ENCODE measurements at regions not wholly inside any gene's neighbourhood (a gene's known extent, or its start where the extent isn't known, plus 50 kb on each side); places are given as distances from the start of the nearest gene placed in this dataset.
A peak's percentile ranks its signal among the peaks of the same experiment; 100 is the strongest.

DNA sequence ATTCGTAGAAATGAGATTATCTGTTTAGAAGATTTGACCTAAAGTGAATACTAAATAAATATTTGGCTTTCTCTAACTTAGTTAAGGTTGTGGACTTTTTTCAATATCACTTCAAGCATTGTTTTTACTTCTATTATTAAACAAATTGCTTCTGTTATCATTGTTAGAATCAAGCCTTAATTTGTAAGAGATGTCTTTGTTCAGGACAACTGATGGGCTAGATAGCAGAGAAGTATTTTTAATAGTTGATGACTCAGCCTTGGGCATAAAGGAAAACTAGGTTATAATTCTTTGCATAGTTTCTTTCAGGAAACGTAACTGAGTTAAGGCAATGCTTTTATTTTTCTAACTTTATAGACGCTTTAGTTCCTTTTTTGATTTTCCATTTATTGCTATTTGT is 128.8 kb upstream of the SMIM30 start:
- ATAC-seq = peak; percentile 97
- TF ChIP-seq ZFP30 (CRISPR knock-in tag; IDR thresholded peaks at IDR 0.05) (no peak), ISL1 (CRISPR knock-in tag; IDR thresholded peaks at IDR 0.05) (peak; percentile 99)
- TF ChIP-seq, protein P1, sequence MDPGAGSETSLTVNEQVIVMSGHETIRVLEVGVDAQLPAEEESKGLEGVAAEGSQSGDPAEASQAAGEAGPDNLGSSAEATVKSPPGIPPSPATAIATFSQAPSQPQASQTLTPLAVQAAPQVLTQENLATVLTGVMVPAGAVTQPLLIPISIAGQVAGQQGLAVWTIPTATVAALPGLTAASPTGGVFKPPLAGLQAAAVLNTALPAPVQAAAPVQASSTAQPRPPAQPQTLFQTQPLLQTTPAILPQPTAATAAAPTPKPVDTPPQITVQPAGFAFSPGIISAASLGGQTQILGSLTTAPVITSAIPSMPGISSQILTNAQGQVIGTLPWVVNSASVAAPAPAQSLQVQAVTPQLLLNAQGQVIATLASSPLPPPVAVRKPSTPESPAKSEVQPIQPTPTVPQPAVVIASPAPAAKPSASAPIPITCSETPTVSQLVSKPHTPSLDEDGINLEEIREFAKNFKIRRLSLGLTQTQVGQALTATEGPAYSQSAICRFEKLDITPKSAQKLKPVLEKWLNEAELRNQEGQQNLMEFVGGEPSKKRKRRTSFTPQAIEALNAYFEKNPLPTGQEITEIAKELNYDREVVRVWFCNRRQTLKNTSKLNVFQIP (CRISPR knock-in tag; IDR thresholded peaks at IDR 0.05; ENCODE audit: borderline replicate concordance, low read depth) = peak; percentile 88; the same call in 1 of the 2 replicates

DNA sequence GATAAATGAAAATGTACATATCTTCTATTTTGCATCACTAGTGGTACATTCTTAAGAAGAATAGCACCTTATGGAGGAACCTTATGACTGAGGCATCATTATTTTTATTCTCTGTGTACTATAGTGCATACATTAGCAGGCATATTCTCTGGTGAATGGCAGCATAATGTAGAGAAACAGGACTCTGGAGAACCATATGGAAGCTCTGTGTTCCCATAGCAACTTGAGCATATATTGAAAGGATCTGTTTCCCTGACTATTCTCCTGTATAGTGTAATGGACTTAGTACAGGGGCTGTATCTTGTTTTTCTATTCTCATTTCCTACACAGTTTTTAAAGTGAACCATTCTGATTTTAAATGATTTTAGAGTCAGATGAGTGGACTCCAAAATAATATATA is 128.4 kb upstream of the SMIM30 start:
- peak; percentile 83 for ATAC-seq
- TF ChIP-seq ZNF565 (CRISPR knock-in tag; conservative IDR thresholded peaks at IDR 0.05; ENCODE audit: low read depth) = no peak
- no peak for TF ChIP-seq ZNF70 (CRISPR knock-in tag; IDR thresholded peaks at IDR 0.05)
- TF ChIP-seq ISL1 (CRISPR knock-in tag; IDR thresholded peaks at IDR 0.05) = no peak
- no peak for TF ChIP-seq SNAI2 (CRISPR knock-in tag; IDR thresholded peaks at IDR 0.05)
- TF ChIP-seq ZNF8 (CRISPR knock-in tag; IDR thresholded peaks at IDR 0.05) = no peak
- TF ChIP-seq BACH2 (CRISPR knock-in tag; IDR thresholded peaks at IDR 0.05; ENCODE audit: borderline replicate concordance) = no peak
- TF ChIP-seq, protein P2, sequence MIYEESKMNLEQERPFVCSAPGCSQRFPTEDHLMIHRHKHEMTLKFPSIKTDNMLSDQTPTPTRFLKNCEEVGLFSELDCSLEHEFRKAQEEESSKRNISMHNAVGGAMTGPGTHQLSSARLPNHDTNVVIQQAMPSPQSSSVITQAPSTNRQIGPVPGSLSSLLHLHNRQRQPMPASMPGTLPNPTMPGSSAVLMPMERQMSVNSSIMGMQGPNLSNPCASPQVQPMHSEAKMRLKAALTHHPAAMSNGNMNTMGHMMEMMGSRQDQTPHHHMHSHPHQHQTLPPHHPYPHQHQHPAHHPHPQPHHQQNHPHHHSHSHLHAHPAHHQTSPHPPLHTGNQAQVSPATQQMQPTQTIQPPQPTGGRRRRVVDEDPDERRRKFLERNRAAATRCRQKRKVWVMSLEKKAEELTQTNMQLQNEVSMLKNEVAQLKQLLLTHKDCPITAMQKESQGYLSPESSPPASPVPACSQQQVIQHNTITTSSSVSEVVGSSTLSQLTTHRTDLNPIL (CRISPR knock-in tag; IDR thresholded peaks at IDR 0.05; ENCODE audit: low read depth) = no peak
- no peak for TF ChIP-seq TOX (CRISPR knock-in tag; IDR thresholded peaks at IDR 0.05; ENCODE audit: borderline replicate concordance)
- no peak for TF ChIP-seq ESRRG (CRISPR knock-in tag; IDR thresholded peaks at IDR 0.05)
- TF ChIP-seq OSR1 (CRISPR knock-in tag; IDR thresholded peaks at IDR 0.05) = no peak
- TF ChIP-seq TCF4 (CRISPR knock-in tag; IDR thresholded peaks at IDR 0.05; ENCODE audit: borderline replicate concordance) = no peak
- TF ChIP-seq ZC3H10 (CRISPR knock-in tag; IDR thresholded peaks at IDR 0.05) = no peak
- no peak for TF ChIP-seq PPARA (CRISPR knock-in tag; IDR thresholded peaks at IDR 0.05; ENCODE audit: borderline replicate concordance)

DNA sequence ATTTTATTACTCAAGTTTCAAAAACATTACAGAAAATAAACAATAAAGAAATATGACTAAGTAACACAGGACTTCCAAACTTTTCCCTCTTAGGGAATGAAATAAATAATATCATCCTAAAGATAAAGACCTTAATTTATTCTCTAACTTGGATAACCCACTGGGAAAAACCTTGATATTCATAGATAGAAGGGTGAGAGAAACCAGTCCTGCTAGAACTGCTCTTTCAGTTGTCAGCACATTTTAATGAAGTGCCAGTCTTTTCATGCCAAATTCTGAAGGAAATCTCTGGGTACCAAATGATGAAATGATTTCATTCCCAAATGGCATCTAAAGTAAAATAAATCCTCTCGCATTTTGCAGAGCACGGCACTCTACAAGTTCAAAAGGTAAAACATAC is 114.5 kb upstream of the SMIM30 start:
- ATAC-seq = no peak
- TF ChIP-seq ZNF70 (CRISPR knock-in tag; IDR thresholded peaks at IDR 0.05) (no peak), ISL1 (CRISPR knock-in tag; IDR thresholded peaks at IDR 0.05) (peak; percentile 91)

- TF ChIP-seq TOX (CRISPR knock-in tag; IDR thresholded peaks at IDR 0.05; ENCODE audit: borderline replicate concordance) (no peak), PPARA (CRISPR knock-in tag; IDR thresholded peaks at IDR 0.05; ENCODE audit: borderline replicate concordance) (no peak), RARB (CRISPR knock-in tag; IDR thresholded peaks at IDR 0.05) (no peak), ISL1 (CRISPR knock-in tag; IDR thresholded peaks at IDR 0.05) (no peak), ZNF565 (CRISPR knock-in tag; conservative IDR thresholded peaks at IDR 0.05; ENCODE audit: low read depth) (no peak), SNAI2 (CRISPR knock-in tag; IDR thresholded peaks at IDR 0.05) (no peak), ZFP30 (CRISPR knock-in tag; IDR thresholded peaks at IDR 0.05) (no peak), OSR1 (CRISPR knock-in tag; IDR thresholded peaks at IDR 0.05) (no peak), ZFP3 (CRISPR knock-in tag; IDR thresholded peaks at IDR 0.05) (no peak), TCF4 (CRISPR knock-in tag; IDR thresholded peaks at IDR 0.05; ENCODE audit: borderline replicate concordance) (no peak), ESRRG (CRISPR knock-in tag; IDR thresholded peaks at IDR 0.05) (no peak), ZC3H10 (CRISPR knock-in tag; IDR thresholded peaks at IDR 0.05) (no peak), CSDC2 (CRISPR knock-in tag; IDR thresholded peaks at IDR 0.05) (no peak), BACH2 (CRISPR knock-in tag; IDR thresholded peaks at IDR 0.05; ENCODE audit: borderline replicate concordance) (no peak), TSHZ2 (CRISPR knock-in tag; IDR thresholded peaks at IDR 0.05) (no peak), GLIS3 (CRISPR knock-in tag; IDR thresholded peaks at IDR 0.05) (no peak)
- TF ChIP-seq, protein P2 (CRISPR knock-in tag; IDR thresholded peaks at IDR 0.05; ENCODE audit: low read depth) = no peak
- TF ChIP-seq, protein P1 (CRISPR knock-in tag; IDR thresholded peaks at IDR 0.05; ENCODE audit: borderline replicate concordance, low read depth) = no peak
- TF ChIP-seq, protein P3, sequence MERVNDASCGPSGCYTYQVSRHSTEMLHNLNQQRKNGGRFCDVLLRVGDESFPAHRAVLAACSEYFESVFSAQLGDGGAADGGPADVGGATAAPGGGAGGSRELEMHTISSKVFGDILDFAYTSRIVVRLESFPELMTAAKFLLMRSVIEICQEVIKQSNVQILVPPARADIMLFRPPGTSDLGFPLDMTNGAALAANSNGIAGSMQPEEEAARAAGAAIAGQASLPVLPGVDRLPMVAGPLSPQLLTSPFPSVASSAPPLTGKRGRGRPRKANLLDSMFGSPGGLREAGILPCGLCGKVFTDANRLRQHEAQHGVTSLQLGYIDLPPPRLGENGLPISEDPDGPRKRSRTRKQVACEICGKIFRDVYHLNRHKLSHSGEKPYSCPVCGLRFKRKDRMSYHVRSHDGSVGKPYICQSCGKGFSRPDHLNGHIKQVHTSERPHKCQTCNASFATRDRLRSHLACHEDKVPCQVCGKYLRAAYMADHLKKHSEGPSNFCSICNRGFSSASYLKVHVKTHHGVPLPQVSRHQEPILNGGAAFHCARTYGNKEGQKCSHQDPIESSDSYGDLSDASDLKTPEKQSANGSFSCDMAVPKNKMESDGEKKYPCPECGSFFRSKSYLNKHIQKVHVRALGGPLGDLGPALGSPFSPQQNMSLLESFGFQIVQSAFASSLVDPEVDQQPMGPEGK (CRISPR knock-in tag; IDR thresholded peaks at IDR 0.05; ENCODE audit: borderline replicate concordance) = no peak
- TF ChIP-seq, protein P4, sequence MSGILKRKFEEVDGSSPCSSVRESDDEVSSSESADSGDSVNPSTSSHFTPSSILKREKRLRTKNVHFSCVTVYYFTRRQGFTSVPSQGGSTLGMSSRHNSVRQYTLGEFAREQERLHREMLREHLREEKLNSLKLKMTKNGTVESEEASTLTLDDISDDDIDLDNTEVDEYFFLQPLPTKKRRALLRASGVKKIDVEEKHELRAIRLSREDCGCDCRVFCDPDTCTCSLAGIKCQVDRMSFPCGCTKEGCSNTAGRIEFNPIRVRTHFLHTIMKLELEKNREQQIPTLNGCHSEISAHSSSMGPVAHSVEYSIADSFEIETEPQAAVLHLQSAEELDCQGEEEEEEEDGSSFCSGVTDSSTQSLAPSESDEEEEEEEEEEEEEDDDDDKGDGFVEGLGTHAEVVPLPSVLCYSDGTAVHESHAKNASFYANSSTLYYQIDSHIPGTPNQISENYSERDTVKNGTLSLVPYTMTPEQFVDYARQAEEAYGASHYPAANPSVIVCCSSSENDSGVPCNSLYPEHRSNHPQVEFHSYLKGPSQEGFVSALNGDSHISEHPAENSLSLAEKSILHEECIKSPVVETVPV (CRISPR knock-in tag; IDR thresholded peaks at IDR 0.05) = no peak
- no peak for ATAC-seq
These were observed 112.3 kb upstream of the SMIM30 start for GRCh38 chr7:113230691-113231090.
